T-helper 2 cell treated with Interferon-gamma antibody and Interleukin-4, amounts not matched to agents 100 ng/mL and 5 ng/mL, for 36 hours (primary cell): ENCODE measurements at regions not wholly inside any gene's neighbourhood (a gene's known extent, or its start where the extent isn't known, plus 50 kb on each side); places are given as distances from the start of the nearest gene placed in this dataset.
"Not testable (repeated sequence)": the region's sequence is repeated elsewhere in the genome, so short reads cannot be mapped to it uniquely, and the experiment has no call there.

Experiments
- intact Hi-C: fragments of 100-400 bp; cut with micrococcal nuclease; formaldehyde crosslinking; loops from one replicate; pipeline ENCODE4 v1.15.1; 2023

GRCh38 chr4:73348185-73348584 lies 55.9 kb upstream of the ALB start:
- intact Hi-C loops = no loop called here

- intact Hi-C loops = no loop called here
These were observed 56.6 kb upstream of the ALB start for GRCh38 chr4:73347497-73347896.

GRCh38 chr4:73345399-73345975 lies 58.6 kb upstream of the ALB start:
- intact Hi-C loops = no loop called here

DNA sequence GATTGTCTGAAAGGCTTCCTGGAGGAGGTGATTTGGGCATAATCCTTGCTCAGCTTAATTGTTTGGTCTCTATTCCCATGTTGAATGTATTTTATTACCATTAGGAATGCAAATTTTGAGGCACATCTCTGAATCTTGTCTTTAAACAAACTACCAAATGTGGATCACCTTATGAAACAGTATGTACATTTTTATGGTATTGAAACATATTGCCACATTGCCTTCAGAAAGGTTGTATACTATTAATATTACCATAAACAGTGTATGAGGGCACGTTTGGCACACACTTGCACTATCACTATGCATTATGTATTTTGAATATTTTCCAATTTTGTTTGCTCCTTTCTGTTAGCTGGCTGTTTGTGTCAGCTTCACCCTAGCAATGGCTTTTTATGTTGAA lies 60.0 kb upstream of the ALB start:
- intact Hi-C loops = no loop called here

DNA sequence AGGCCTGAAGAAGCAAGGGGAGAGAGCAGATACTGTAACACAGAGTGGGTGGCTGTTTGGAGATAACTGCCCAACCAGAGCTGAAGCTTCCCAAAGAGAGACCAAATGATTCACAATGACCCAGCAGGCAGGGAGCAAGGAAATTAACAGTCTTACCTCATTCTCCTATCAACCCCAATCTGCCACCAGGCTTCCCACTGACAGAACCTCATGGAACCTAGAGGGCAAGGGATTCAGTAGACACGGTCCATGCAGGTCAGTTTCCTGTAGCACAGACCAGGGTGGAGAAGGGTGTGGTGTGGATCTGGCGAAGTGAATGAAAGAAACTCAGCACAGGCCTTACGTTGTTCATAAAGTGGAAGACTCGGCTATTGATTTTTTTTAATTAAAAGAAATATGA lies 60.7 kb upstream of the ALB start:
- intact Hi-C loops = no loop called here

DNA sequence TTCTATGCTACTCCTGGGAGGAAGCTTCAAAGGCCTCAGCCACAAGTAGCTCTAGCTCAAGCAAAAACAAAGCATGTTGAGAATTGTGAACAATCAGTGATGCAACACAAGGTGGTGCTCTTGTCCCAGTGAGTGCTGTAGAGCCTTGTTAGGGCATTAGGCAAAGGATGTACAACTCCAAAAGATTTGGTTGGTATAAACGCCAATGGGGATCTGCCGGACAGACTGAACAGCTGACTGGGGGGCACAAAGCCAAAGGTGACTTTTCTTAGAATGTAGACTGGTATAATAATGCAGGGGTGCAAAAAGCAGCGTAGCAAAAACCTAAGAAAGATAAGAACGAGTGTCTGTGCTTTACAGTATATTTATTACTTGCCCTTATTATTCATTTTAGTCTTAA lies 62.6 kb upstream of the ALB start:
- intact Hi-C loops = loop anchor here (1.0 kb wide), 1 partner anchor 105 kb away; no protein-coding TSS in a partner anchor

- intact Hi-C loops = loop anchor here (1.0 kb wide), 1 partner anchor 105 kb away; no protein-coding TSS in a partner anchor
These were observed 63.2 kb upstream of the ALB start for GRCh38 chr4:73340917-73341316.

DNA sequence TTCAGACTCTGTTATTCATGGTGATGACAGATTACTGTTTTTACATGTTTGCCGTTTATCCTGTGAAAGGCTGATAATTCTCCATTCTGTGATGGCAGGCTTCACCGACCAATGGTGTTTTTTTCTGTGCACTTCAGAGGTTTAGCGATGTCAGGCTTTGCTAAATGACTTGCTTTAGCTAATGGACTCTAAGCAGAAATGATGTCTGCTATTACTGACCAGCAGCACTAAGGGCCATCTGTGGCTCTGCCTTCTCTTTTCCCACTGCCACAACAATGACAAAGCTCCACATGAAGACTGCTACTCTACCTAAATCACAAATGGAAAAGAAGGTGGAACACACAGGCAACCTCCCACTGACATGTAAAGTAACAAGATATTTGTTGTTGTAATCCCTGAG lies 68.4 kb upstream of the ALB start:
- intact Hi-C loops = no loop called here

- intact Hi-C loops = not testable (repeated sequence)
These were observed 72.1 kb upstream of the ALB start for GRCh38 chr4:73332012-73332411.

DNA sequence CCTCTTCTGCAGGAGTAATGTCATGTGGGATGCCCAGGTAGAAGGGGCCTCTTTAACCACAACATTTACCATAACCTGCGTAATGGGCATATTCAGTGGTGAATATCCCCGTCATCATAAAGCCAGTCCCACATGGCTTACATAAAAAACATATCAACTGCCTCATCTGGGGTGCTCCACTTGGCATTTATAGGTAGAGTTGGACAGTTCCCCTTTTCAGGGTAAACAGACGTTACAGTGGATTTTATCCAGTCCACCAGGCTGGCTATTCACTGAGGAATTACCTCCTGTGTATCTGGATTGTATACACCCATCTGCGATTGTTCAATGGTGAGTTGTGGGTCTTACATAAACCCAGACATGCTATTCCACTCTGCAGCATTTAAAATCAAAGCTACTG lies 70.7 kb upstream of the ANKRD17 start:
- intact Hi-C loops = no loop called here

DNA sequence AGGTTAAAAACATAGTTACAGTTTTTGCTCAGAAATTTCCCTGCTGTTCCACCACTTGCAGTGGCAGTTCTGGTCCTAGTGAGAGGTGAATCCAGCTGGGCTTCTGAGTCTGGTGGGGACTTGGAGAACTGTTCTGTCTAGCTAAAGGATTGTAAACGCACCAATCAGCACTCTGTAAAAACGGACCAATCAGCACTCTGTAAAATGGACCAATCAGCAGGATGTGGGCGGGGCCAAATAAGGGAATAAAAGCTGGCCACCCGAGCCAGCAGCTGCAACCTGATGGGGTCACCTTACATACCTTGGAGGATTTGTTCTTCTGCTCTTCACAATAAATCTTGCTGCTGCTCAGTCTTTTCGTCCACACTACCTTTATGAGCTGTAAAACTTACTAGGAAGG lies 67.2 kb upstream of the ANKRD17 start:
- intact Hi-C loops = not testable (repeated sequence)

DNA sequence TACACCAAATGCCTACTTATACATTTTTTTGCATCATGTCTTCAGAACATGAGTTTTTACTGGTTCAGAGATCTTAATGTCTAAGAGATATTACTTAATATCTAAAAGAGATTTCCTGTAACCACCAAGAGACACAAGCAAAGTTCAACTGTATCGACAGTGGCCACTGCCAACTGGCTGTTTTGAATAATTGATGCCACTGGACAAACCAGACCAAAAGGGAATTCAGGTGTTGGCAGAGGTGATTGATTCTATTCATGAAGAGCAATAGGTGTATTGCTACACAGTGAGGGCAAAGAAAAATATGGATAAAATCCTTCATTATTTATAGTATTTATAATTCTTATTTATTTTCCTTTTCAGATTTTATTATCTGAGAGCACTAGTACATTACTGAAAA lies 58.5 kb upstream of the ANKRD17 start:
- intact Hi-C loops = no loop called here

- intact Hi-C loops = no loop called here
These were observed 56.5 kb upstream of the ANKRD17 start for GRCh38 chr4:73315091-73315490.

GRCh38 chr4:73312967-73313366 lies 54.4 kb upstream of the ANKRD17 start:
- intact Hi-C loops = loop anchor here (5.0 kb wide), 3 partner anchors 119 to 819 kb away; no protein-coding TSS in a partner anchor

DNA sequence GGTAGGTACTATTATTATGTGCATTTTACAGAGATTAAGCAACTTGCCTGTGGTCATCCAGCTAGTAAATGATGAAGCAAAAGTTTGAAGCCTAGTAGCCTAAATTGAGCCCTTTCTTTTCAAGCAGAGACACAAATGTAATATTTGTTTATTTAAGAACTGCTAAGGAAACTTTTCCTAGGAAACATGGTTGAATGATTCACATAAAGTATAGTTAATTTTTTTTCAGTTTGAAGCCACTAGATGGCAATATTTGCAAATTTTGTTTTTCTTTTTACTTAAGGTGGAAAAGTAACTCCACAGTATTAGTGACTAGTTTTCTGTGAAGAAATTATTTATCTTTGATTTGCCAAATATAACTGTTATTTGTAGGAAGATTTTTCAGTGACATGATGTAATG lies 52.8 kb upstream of the ANKRD17 start:
- intact Hi-C loops = loop anchor here (1.0 to 5.0 kb wide), 4 partner anchors 121 to 821 kb away; no protein-coding TSS in a partner anchor

DNA sequence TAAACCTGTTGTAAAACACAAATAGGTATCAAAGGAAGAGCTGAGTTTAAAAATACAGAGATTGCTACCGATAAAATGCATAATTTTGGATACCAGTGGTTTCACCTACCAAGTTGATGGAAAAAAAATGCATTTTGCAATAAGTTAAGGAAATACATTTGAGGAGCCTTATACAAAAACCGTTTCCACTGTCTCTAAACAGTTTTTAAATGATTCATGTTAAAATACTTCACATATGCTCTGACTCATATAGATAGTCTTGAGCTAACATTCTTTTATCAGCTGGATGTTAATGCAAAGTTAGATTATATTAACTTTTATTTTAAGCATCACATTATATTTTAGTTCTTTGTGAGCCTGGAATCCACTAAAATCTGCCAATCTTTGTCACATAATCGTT lies 50.6 kb upstream of the ANKRD17 start:
- intact Hi-C loops = no loop called here
